Ishikawa (cell line): ENCODE measurements at regions not wholly inside any gene's neighbourhood (a gene's known extent, or its start where the extent isn't known, plus 50 kb on each side); places are given as distances from the start of the nearest gene placed in this dataset.

Experiments used
- CEBPB ChIP-seq: IDR thresholded peaks from 2 replicates; pipeline ENCODE4 v1.6.1; 2012
- CREB1 ChIP-seq: IDR thresholded peaks from 2 replicates; pipeline ENCODE4 v1.6.1; 2012; ENCODE audit warnings: low read depth
- EGR1 ChIP-seq: IDR thresholded peaks from 2 replicates; pipeline ENCODE4 v1.6.1; 2012
- EP300 ChIP-seq: IDR thresholded peaks from 2 replicates; pipeline ENCODE4 v1.6.1; 2012; ENCODE audit warnings: borderline replicate concordance
- FOXM1 ChIP-seq: IDR thresholded peaks from 2 replicates; pipeline ENCODE4 v1.6.1; 2012; ENCODE audit warnings: low read depth, borderline replicate concordance
- MAX ChIP-seq: IDR thresholded peaks from 2 replicates; pipeline ENCODE4 v1.6.1; 2012
- NFIC ChIP-seq: IDR thresholded peaks from 2 replicates; pipeline ENCODE4 v1.6.1; 2012
- RAD21 ChIP-seq: IDR thresholded peaks from 2 replicates; pipeline ENCODE4 v1.6.1; 2012; ENCODE audit warnings: low read depth
- REST ChIP-seq: IDR thresholded peaks from 2 replicates; pipeline ENCODE4 v1.6.1; 2012; ENCODE audit warnings: low read depth, mild to moderate bottlenecking
- TAF1 ChIP-seq: IDR thresholded peaks from 2 replicates; pipeline ENCODE4 v1.6.1; 2012; ENCODE audit warnings: low read depth, mild to moderate bottlenecking
- TCF12 ChIP-seq: IDR thresholded peaks from 2 replicates; pipeline ENCODE4 v1.6.1; 2012; ENCODE audit warnings: low read depth
- TEAD4 ChIP-seq: IDR thresholded peaks from 2 replicates; pipeline ENCODE4 v1.6.1; 2012
- YY1 ChIP-seq: IDR thresholded peaks from 2 replicates; pipeline ENCODE4 v1.6.1; 2012; ENCODE audit warnings: low read depth
- ZBTB7A ChIP-seq: IDR thresholded peaks from 2 replicates; pipeline ENCODE4 v1.6.1; 2012; ENCODE audit warnings: low read depth
- TF ChIP-seq, protein P1 (sequence below): IDR thresholded peaks from 2 replicates; pipeline ENCODE4 v1.6.1; 2012

GRCh38 chr6:133052465-133052864, 188.7 kb upstream of the EYA4 start:
- TF ChIP-seq NFIC (no peak), TAF1 (no peak), MAX (no peak), RAD21 (no peak), EGR1 (no peak), REST (no peak), YY1 (no peak), FOXM1 (no peak), CEBPB (no peak), CREB1 (no peak), ZBTB7A (no peak), EP300 (no peak), TEAD4 (no peak), TCF12 (no peak)
- TF ChIP-seq, protein P1, sequence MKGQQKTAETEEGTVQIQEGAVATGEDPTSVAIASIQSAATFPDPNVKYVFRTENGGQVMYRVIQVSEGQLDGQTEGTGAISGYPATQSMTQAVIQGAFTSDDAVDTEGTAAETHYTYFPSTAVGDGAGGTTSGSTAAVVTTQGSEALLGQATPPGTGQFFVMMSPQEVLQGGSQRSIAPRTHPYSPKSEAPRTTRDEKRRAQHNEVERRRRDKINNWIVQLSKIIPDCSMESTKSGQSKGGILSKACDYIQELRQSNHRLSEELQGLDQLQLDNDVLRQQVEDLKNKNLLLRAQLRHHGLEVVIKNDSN: no peak

DNA sequence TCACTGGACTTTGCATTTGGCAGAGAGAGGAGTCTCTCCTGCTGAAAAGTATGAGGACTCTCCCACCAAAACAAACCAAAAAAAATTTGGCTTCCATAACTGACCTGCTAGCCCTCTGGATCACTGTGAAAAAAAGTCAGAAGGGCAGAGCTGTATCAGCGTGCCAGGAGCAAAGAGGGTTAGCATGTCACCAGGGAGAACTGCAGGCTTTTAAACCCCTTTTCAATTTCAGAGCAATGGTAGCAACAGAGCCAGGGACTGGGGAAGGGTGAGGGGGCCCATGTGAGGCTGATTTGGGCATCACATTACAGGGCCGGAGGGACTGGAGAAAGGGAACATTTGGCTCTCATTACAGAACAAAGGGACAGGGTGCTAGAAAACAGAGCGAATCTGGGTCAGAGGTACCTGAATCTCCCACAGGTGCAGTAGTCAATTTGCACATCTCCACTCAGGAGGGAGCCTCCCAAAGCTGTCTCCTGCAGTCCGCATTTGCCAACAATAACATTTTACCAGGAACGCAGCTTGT, 185.7 kb upstream of the EYA4 start:
- TF ChIP-seq ZBTB7A (no peak), TAF1 (no peak), YY1 (no peak), FOXM1 (no peak), NFIC (no peak), EGR1 (no peak), MAX (no peak), REST (no peak), RAD21 (no peak), TEAD4 (no peak), TCF12 (no peak), CEBPB (no peak), EP300 (no peak), CREB1 (no peak)
- TF ChIP-seq, protein P1: no peak

- no peak for TF ChIP-seq REST
- no peak for TF ChIP-seq MAX
- no peak for TF ChIP-seq TAF1
- TF ChIP-seq, protein P1: no peak
- TF ChIP-seq NFIC: no peak
- no peak for TF ChIP-seq RAD21
- no peak for TF ChIP-seq CREB1
- no peak for TF ChIP-seq YY1
- no peak for TF ChIP-seq ZBTB7A
- TF ChIP-seq EGR1: no peak
- no peak for TF ChIP-seq TEAD4
Observed at GRCh38 chr6:133057352-133057751, 183.8 kb upstream of the EYA4 start.

DNA sequence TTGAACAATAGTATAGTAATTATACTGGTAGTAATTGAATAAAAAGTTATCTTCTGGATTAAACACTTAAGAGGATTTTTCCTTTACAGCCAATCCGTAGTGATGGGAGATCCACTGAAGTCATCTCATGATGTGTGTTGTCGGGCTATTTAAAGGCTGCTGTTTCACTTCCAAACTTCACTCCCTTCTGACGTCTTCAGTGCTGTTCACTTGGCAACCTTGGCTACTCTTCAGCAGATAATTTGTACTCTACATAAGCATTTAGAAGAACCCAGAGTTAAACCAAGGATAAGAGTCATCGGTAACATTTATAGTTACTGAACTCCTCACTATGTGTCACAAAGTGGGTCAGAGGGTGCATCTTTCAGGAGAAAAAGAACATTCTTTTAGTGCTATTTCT, 179.1 kb upstream of the EYA4 start:
- TF ChIP-seq TAF1: no peak
